ENCODE measurements at regions not wholly inside any gene's neighbourhood (a gene's known extent, or its start where the extent isn't known, plus 50 kb on each side); places are given as distances from the start of the nearest gene placed in this dataset.

GRCh38 chr5:18487928-18488480 lies 853.7 kb downstream of the TAF11L14 start:
- H3K27ac ChIP-seq (ENCODE audit: low read depth in 1 of 2, low read length in 1 of 2) = no peak overlapping the region
- H3K27me3 ChIP-seq (ENCODE audit: control insufficient read depth in 3 of 3, insufficient read depth in 3 of 3, low read length in 2 of 3) = no peaks in the 10 kb centered on the region
- DNase-seq (peak in 1 of 3 donors; percentile 12), ATAC-seq (ENCODE audit: insufficient read depth, low FRiP score) (peak; percentile 47)
- H3K4me3 ChIP-seq = no peak overlapping the region
- no peak overlapping the region for H3K9ac ChIP-seq (ENCODE audit: insufficient read depth in 1 of 2, low read length in 2 of 2)
- no peaks in the 10 kb centered on the region for H3K9me3 ChIP-seq (ENCODE audit: control insufficient read depth in 4 of 4, insufficient read depth in 3 of 4, low read length in 3 of 4)
- no peaks in the 10 kb centered on the region for H3K36me3 ChIP-seq (ENCODE audit: control insufficient read depth in 4 of 4, insufficient read depth in 4 of 4, low read length in 4 of 4)
- H3K4me1 ChIP-seq (ENCODE audit: control insufficient read depth in 5 of 5, insufficient read depth in 5 of 5, low read length in 5 of 5) = no peaks in the 10 kb centered on the region
- 29 to 41% methylated on average over 4 of the region's 4 CpGs for WGBS, 2 donors
- TF ChIP-seq, protein P1, sequence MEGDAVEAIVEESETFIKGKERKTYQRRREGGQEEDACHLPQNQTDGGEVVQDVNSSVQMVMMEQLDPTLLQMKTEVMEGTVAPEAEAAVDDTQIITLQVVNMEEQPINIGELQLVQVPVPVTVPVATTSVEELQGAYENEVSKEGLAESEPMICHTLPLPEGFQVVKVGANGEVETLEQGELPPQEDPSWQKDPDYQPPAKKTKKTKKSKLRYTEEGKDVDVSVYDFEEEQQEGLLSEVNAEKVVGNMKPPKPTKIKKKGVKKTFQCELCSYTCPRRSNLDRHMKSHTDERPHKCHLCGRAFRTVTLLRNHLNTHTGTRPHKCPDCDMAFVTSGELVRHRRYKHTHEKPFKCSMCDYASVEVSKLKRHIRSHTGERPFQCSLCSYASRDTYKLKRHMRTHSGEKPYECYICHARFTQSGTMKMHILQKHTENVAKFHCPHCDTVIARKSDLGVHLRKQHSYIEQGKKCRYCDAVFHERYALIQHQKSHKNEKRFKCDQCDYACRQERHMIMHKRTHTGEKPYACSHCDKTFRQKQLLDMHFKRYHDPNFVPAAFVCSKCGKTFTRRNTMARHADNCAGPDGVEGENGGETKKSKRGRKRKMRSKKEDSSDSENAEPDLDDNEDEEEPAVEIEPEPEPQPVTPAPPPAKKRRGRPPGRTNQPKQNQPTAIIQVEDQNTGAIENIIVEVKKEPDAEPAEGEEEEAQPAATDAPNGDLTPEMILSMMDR (IDR thresholded peaks at IDR 0.05; ENCODE audit: control extremely low read depth, extremely low read depth) = no peak

- TF ChIP-seq, protein P1 (IDR thresholded peaks at IDR 0.05; ENCODE audit: control extremely low read depth, extremely low read depth) = no peak
- DNase-seq (no peak), ATAC-seq (ENCODE audit: insufficient read depth, low FRiP score) (no peak)
- Histone ChIP-seq H3K27me3 (ENCODE audit: control insufficient read depth in 3 of 3, insufficient read depth in 3 of 3, low read length in 2 of 3) (no peaks in the 10 kb centered on the region), H3K36me3 (ENCODE audit: control insufficient read depth in 4 of 4, insufficient read depth in 4 of 4, low read length in 4 of 4) (no peaks in the 10 kb centered on the region), H3K27ac (ENCODE audit: low read depth in 1 of 2, low read length in 1 of 2) (no peak overlapping the region), H3K9ac (ENCODE audit: insufficient read depth in 1 of 2, low read length in 2 of 2) (no peak overlapping the region), H3K9me3 (ENCODE audit: control insufficient read depth in 4 of 4, insufficient read depth in 3 of 4, low read length in 3 of 4) (no peaks in the 10 kb centered on the region), H3K4me1 (ENCODE audit: control insufficient read depth in 5 of 5, insufficient read depth in 5 of 5, low read length in 5 of 5) (no peaks in the 10 kb centered on the region), H3K4me3 (no peak overlapping the region)
- 56 to 73% methylated on average over 1 of the region's 1 CpG for WGBS, 2 donors
Observed at GRCh38 chr5:18489703-18490102, 855.4 kb downstream of the TAF11L14 start.

DNA sequence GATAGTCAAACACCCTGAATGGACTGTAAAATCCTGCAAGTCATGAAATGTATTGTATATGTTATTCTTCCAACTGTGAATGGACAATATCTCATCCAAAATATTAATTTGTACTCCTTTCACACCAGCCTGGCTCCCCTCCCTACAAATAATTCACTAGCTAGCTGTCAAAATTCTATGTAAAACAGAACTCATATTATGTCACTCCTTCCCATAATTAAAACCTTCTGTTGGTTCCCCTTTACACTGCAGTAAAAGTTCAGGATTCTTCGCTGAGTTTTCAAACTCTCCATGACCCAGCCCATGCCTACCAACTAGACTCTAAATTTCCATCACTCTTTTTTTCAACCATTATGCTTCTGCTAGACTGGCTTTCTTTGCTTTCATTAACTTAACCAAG lies 857.1 kb downstream of the TAF11L14 start:
- DNase-seq (no peak), ATAC-seq (ENCODE audit: insufficient read depth, low FRiP score) (no peak)
- Histone ChIP-seq H3K36me3 (ENCODE audit: control insufficient read depth in 4 of 4, insufficient read depth in 4 of 4, low read length in 4 of 4) (no peaks in the 10 kb centered on the region), H3K27me3 (ENCODE audit: control insufficient read depth in 3 of 3, insufficient read depth in 3 of 3, low read length in 2 of 3) (no peaks in the 10 kb centered on the region), H3K27ac (ENCODE audit: low read depth in 1 of 2, low read length in 1 of 2) (no peak overlapping the region), H3K4me1 (ENCODE audit: control insufficient read depth in 5 of 5, insufficient read depth in 5 of 5, low read length in 5 of 5) (no peaks in the 10 kb centered on the region), H3K9ac (ENCODE audit: insufficient read depth in 1 of 2, low read length in 2 of 2) (no peak overlapping the region), H3K9me3 (ENCODE audit: control insufficient read depth in 4 of 4, insufficient read depth in 3 of 4, low read length in 3 of 4) (peaks cover 0 to 2% (median 0%) of the 10 kb centered on the region in 4 donors), H3K4me3 (no peak overlapping the region)
- TF ChIP-seq, protein P1 (IDR thresholded peaks at IDR 0.05; ENCODE audit: control extremely low read depth, extremely low read depth) = no peak
- WGBS, 2 donors = 78 to 86% methylated on average over 1 of the region's 1 CpG

GRCh38 chr5:18495157-18495556 lies 860.9 kb downstream of the TAF11L14 start:
- H3K9ac ChIP-seq (ENCODE audit: insufficient read depth in 1 of 2, low read length in 2 of 2) = no peak overlapping the region
- H3K27ac ChIP-seq (ENCODE audit: low read depth in 1 of 2, low read length in 1 of 2) = no peak overlapping the region
- H3K4me1 ChIP-seq (ENCODE audit: control insufficient read depth in 5 of 5, insufficient read depth in 5 of 5, low read length in 5 of 5) = no peaks in the 10 kb centered on the region
- no peaks in the 10 kb centered on the region for H3K36me3 ChIP-seq (ENCODE audit: control insufficient read depth in 4 of 4, insufficient read depth in 4 of 4, low read length in 4 of 4)
- ATAC-seq (ENCODE audit: insufficient read depth, low FRiP score) (no peak), DNase-seq (no peak)
- H3K9me3 ChIP-seq (ENCODE audit: control insufficient read depth in 4 of 4, insufficient read depth in 3 of 4, low read length in 3 of 4) = peaks cover 0 to 2% (median 0%) of the 10 kb centered on the region in 4 donors
- TF ChIP-seq, protein P1 (IDR thresholded peaks at IDR 0.05; ENCODE audit: control extremely low read depth, extremely low read depth) = no peak
- H3K4me3 ChIP-seq = no peak overlapping the region
- 87 to 88% methylated on average over 1 of the region's 1 CpG for WGBS, 2 donors
- no peaks in the 10 kb centered on the region for H3K27me3 ChIP-seq (ENCODE audit: control insufficient read depth in 3 of 3, insufficient read depth in 3 of 3, low read length in 2 of 3)
